Stimulated activated CD8-positive, alpha-beta memory T cell treated with anti-CD3 and anti-CD28 coated beads, Interleukin-7, amount 100 ng/mL, for 48 hours (primary cell): ENCODE measurements at regions not wholly inside any gene's neighbourhood (a gene's known extent, or its start where the extent isn't known, plus 50 kb on each side); places are given as distances from the start of the nearest gene placed in this dataset.
"Not testable (repeated sequence)": the region's sequence is repeated elsewhere in the genome, so short reads cannot be mapped to it uniquely, and the experiment has no call there.

Experiments
- DNase-seq, 2 donors: peaks; one replicate each; pipeline ENCODE4 v3.0.0-alpha.2; 2020; ENCODE audit warnings: low read depth in 1 of 2; ENCODE audit errors: extremely low read depth in 1 of 2

DNA sequence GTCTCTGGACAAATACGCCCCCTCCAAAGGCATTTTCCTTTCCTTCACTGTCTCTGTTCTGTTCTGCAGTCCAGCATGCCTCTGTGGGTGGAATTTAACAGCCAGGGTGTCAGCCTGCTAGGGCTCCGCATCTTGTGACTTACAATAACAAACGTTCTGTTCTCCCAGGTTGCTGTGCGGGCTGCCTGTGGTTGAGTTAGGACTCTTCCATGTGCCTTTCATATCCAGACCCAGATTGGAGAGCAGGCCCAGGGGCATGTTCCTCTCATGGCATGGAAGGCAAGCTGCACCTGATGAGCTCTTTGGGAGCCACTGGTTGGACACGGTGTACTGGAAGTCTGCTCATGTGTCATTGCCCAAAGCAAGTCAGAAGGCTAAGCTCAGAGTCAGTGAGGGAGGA is 742.8 kb upstream of the TPTE start:
- not testable (repeated sequence) for DNase-seq

GRCh38 chr21:9780441-9780937 is 740.9 kb upstream of the TPTE start:
- DNase-seq = no peak

DNA sequence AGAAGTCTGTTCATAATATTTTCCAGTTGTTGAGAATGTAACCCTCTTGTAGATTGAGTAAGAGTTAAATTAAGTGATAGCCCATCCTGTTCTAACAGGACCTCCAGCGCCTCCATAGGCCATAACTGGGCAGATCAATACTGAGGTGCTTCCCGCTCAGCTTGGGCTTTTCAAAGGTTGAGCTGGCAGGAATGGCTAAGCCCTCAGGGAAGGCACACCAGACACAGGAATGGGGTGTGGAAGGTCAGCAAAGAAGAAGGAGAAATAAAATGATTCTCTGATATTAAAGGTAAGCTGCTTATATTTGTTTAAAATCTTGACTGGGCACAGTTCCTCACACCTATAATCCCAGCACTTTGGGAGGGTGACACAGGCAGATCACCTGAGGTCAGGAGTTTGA is 737.8 kb upstream of the TPTE start:
- not testable (repeated sequence) for DNase-seq

- DNase-seq = not testable (repeated sequence)
Observed at GRCh38 chr21:9784201-9784600, 737.2 kb upstream of the TPTE start.

GRCh38 chr21:9786092-9786491 is 735.3 kb upstream of the TPTE start:
- DNase-seq = not testable (repeated sequence)

- not testable (repeated sequence) for DNase-seq
Observed at GRCh38 chr21:9788281-9788680, 733.1 kb upstream of the TPTE start.

- DNase-seq = not testable (repeated sequence)
Observed at GRCh38 chr21:9790354-9790753, 731.0 kb upstream of the TPTE start.

DNA sequence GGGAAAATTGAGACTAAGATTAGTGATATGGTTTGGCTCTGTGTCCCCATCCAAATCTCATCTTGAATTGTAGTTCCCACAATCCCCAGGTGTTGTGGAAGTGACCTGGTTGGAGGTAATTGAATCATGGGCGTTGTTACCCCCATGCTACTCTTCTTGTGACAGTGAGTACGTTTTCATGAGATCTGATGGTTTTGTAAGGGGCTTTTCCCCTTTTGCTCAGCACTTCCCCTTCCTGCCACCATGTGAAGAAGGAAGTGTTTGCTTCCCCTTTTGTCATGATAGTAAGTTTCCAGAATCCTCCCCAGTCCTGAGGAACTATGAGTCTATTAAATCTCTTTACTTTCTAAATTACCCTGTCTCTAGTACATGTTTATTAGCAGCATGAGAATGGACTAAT is 729.9 kb upstream of the TPTE start:
- not testable (repeated sequence) for DNase-seq

DNA sequence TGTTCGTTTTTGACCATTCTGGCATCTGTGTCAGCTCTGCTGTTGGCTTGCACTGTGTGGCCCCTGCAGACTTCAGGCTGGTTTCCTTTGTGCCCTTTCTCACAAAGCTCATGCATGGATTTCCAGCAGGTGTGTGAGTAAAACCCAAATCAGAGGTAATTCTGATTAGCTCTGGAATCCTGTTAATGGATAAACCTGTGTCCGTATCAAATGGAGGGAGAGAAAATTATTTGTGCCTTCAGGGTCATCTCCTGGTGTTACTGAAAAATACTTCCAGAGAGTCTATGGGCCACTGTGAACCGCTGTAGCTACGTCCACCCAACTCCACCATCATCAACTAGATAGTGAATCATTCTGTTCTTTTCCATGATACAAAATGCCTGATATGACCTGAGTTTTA is 726.1 kb upstream of the TPTE start:
- not testable (repeated sequence) for DNase-seq

GRCh38 chr21:9796293-9796692 is 725.1 kb upstream of the TPTE start:
- DNase-seq = not testable (repeated sequence)

DNA sequence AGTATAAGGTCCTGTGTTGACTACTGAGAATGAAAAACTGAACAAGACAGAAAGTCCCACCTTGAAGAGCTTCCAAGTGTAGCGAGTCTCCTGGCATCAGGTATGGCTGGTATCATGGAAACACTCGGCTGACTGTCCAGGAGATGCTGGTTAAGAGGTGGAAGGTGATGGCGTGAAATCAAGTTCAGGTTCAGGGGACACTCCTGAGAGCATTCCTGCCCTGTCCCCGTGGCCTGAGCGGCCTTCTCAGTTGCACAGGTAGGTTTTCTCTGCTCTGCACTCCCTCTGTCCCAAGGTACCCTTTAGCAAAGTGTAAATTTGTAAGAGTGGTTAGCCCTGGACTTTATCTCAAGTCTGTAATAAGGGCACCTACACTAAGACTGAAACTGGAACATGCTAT is 713.7 kb upstream of the TPTE start:
- not testable (repeated sequence) for DNase-seq

DNA sequence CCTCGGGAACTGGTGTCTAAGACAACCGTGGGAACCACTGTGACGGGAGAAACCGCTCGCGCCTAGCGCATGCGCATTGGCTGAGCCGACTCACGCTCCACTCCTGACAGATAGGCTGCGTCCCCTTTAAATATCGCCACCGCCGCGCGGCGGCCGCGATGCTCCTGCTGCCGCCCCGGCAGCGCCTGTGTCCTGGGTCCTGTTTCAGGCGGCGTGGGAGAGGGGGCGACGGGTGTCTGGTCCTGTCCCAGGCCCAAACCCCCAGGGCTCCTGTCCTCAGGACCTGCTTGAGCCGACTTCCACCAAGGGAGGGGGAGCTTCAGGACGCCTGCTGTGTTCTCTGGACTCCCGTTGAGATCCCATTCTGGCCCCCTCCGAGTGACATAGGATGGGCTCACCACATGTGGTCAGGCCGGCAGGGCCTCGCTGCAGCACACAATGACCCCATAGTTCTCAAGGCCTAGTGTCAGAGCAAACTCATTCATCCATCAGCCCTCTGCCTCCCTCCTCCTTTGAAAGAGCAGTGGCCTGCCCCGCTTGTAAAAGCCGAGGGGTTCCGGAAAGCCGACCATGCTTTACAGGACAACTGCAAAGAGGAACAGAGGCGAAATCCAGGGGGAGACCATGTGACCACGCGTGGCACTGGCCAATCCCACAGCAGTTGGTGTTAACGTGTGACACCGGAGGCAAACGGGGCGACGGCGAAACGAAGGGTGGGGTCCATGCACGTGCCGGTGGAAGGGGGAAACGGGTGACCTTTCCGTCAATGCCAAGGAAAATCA is 710.0 kb upstream of the TPTE start:
- DNase-seq = not testable (repeated sequence)

DNA sequence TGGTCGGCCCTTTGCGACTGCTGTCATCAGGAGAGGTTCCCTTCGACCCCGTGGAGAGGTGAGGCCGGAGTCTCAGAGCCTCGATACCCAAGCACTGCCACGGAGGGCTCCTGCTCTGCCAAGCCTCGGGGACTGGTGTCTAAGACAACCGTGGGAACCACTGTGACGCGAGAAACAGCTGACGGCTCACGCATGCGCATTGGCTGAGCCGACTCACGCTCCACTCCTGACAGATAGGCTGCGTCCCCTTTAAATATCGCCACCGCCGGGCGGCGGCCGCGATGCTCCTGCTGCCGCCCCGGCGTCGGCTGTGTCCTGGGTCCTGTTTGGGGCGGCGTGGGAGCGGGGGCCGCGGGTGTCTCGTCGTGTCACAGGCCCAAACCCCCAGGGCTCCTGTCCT is 708.9 kb upstream of the TPTE start:
- not testable (repeated sequence) for DNase-seq

GRCh38 chr21:9813894-9814814 is 707.2 kb upstream of the TPTE start:
- not testable (repeated sequence) for DNase-seq

GRCh38 chr21:9815181-9815789 is 706.1 kb upstream of the TPTE start:
- not testable (repeated sequence) for DNase-seq

DNA sequence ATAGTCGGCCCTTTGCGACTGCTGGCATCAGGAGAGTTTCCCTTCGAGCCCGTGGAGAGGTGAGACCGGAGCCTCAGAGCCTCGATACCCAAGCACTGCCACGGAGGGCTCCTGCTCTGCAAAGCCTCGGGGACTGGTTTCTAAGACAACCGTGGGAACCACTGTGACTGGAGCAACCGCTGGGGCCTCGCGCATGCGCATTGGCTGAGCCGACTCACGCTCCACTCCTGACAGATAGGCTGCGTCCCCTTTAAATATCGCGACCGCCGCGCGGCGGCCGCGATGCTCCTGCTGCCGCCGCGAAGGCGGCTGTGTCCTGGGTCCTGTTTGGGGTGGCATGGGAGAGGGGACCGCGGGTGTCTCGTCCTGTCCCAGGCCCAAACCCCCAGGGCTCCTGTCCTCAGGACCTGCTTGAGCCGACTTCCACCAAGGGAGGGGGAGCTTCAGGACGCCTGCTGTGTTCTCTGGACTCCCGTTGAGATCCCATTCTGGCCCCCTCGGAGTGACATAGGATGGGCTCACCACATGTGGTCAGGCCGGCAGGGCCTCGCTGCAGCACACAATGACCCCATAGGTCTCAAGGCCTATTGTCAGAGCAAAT is 704.5 kb upstream of the TPTE start:
- not testable (repeated sequence) for DNase-seq

GRCh38 chr21:9817841-9818441 is 703.4 kb upstream of the TPTE start:
- not testable (repeated sequence) for DNase-seq

GRCh38 chr21:9819549-9820192 is 701.7 kb upstream of the TPTE start:
- not testable (repeated sequence) for DNase-seq

DNA sequence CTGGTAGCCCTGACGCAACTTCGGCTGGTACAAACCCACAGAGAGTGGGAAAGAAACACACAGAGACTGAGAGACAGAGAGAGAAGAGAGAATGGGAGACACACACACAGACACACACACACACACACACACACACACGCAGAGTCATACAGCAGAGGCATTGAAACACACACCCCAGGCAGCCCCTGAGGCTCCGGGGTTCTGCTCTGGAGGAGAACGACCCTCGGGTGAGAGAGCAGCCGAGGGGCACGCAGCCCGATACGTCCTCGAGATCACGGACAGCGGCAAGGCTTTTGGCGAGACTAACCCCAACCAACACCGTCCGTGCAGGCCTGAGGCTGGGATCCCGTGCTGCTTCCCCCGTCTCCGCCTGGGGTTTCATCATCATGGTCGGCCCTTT is 700.8 kb upstream of the TPTE start:
- DNase-seq = not testable (repeated sequence)

DNA sequence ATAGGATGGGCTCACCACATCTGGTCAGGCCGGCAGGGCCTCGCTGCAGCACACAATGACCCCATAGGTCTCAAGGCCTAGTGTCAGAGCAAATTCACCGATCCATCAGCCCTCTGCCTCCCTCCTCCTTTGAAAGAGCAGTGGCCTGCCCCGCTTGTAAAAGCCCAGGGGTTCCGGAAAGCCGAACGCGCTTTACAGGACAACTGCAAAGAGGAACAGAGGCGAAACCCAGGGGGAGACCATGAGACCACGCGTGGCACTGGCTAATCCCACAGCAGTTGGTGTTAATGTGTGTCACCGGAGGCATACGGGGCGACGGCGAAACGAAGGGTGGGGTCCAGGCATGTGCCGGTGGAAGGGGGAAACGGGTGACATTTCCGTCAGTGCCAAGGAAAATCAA is 699.9 kb upstream of the TPTE start:
- DNase-seq = not testable (repeated sequence)
